ENCODE measurements at regions not wholly inside any gene's neighbourhood (a gene's known extent, or its start where the extent isn't known, plus 50 kb on each side); places are given as distances from the start of the nearest gene placed in this dataset.

- Mint-ChIP-seq H3K4me1 (ENCODE audit: low read depth) (no peaks in the 10 kb centered on the region), H3K27ac (no peak overlapping the region), H3K9me3 (no peaks in the 10 kb centered on the region), H3K36me3 (ENCODE audit: low read depth) (no peaks in the 10 kb centered on the region), H3K27me3 (no peaks in the 10 kb centered on the region), H3K4me3 (no peak overlapping the region)
These were observed 152.4 kb upstream of the ARRDC3 start for GRCh38 chr5:91535499-91535898.

DNA sequence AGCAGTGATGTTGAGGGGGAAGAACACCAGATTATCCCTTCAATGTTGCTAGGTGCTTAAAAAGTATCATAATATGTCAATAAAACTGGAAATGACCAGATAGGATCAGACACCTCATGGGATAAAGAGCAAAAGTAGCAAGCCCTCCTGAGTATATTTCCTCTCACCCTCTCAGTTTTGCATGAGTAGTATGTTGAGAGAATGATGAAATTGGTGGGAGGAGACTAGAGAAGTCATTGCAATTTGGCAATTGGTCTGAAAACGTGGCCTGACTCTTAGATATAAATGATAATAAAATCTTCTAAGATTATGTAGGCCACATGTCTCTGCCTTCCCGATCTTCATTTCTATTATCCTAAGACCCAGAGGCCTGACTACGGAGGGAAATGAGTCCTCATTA, 151.2 kb upstream of the ARRDC3 start:
- Mint-ChIP-seq H3K4me1 (ENCODE audit: low read depth) (no peaks in the 10 kb centered on the region), H3K9me3 (no peaks in the 10 kb centered on the region), H3K27me3 (no peaks in the 10 kb centered on the region), H3K27ac (no peak overlapping the region), H3K36me3 (ENCODE audit: low read depth) (no peaks in the 10 kb centered on the region), H3K4me3 (no peak overlapping the region)

- H3K36me3 Mint-ChIP-seq (ENCODE audit: low read depth), result no peaks in the 10 kb centered on the region
- no peaks in the 10 kb centered on the region for H3K9me3 Mint-ChIP-seq
- no peak overlapping the region for H3K4me3 Mint-ChIP-seq
- no peak overlapping the region for H3K27ac Mint-ChIP-seq
- H3K4me1 Mint-ChIP-seq (ENCODE audit: low read depth), result no peaks in the 10 kb centered on the region
- no peaks in the 10 kb centered on the region for H3K27me3 Mint-ChIP-seq
These were observed 149.7 kb upstream of the ARRDC3 start for GRCh38 chr5:91532779-91533178.

DNA sequence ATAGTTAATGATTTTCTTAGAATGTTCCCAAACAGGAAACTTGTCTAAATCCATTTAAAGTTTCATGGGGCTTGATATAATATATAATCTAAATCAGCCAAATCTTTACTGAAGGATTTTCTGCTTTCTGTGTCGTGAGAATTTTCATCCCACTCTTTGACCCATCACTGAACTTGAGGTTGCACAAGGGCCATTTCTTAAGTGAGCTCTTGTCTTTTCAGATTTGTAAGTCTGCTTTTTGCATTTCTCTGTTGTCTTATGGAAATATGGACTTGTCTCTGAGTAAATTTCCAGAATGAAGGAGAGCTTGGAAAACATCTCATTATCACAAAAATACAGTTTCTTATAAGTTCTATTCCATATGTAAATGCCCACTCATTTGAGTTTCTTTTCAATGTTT, 149.2 kb upstream of the ARRDC3 start:
- Mint-ChIP-seq H3K9me3 (no peaks in the 10 kb centered on the region), H3K27me3 (no peaks in the 10 kb centered on the region), H3K36me3 (ENCODE audit: low read depth) (no peaks in the 10 kb centered on the region), H3K4me1 (ENCODE audit: low read depth) (no peaks in the 10 kb centered on the region), H3K4me3 (no peak overlapping the region), H3K27ac (no peak overlapping the region)

DNA sequence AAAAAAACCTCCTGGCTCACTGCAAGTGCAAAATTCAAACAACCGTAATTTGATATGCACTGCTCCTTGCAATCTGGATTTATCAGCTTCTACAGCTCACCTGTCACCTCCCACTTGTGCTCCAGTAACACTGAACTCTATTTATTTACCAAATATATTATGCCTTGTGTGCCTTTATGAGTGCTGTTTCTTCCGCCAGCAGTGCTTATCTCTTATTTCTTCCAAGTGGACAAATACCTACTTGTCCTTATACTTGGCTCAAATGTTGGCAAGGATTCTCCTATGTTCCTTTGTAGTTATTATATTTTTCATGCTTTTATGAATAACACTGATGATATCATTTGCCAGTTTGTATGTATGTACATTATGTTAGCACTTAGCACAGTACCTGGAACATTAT, 145.7 kb upstream of the ARRDC3 start:
- Mint-ChIP-seq H3K4me3 (no peak overlapping the region), H3K27me3 (no peaks in the 10 kb centered on the region), H3K27ac (no peak overlapping the region), H3K9me3 (no peaks in the 10 kb centered on the region), H3K4me1 (ENCODE audit: low read depth) (no peaks in the 10 kb centered on the region), H3K36me3 (ENCODE audit: low read depth) (no peaks in the 10 kb centered on the region)

DNA sequence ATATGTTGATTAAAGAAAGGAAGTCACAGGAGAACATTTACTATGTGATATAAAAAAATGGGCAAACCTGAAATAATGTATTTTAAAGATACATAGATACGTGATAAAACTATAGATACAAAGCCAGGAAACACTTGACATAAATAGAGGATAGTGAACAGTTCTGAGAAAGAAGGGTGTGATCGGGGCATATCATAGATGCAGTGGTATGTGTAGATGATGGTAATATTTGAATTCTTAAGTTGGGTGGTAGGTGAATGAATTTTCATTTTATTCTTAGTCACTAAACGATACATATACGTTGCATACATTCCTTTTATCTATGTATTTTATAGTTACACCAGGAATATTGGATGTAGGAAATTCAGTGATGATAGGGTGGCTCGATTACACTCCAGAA, 138.7 kb upstream of the ARRDC3 start:
- Mint-ChIP-seq H3K27me3 (no peaks in the 10 kb centered on the region), H3K4me3 (no peak overlapping the region), H3K9me3 (no peaks in the 10 kb centered on the region), H3K4me1 (ENCODE audit: low read depth) (no peaks in the 10 kb centered on the region), H3K36me3 (ENCODE audit: low read depth) (no peaks in the 10 kb centered on the region), H3K27ac (no peak overlapping the region)

DNA sequence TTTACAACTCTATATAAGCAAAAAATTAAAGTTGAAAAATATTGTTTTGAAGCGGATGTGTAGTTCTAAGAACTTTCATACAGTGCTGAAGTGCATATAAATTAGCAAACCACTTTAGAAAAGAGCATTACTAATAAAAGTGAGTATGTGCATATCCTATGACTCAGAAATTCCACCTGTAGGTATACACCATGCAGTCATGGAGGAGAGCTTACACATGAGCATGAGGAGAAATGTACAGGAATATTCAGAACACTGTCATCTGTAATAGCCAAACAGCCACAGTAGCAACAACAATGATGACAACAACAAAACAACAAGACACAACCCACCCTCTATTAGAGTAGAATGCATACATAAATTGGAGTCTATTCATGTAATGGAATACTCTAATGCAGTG, 138.2 kb upstream of the ARRDC3 start:
- Mint-ChIP-seq H3K27ac (no peak overlapping the region), H3K9me3 (no peaks in the 10 kb centered on the region), H3K36me3 (ENCODE audit: low read depth) (no peaks in the 10 kb centered on the region), H3K4me3 (no peak overlapping the region), H3K4me1 (ENCODE audit: low read depth) (no peaks in the 10 kb centered on the region), H3K27me3 (no peaks in the 10 kb centered on the region)

GRCh38 chr5:91514400-91514799, 131.3 kb upstream of the ARRDC3 start:
- H3K27me3 Mint-ChIP-seq, result peaks cover 4% of the 10 kb centered on the region
- peaks cover 6% of the 10 kb centered on the region for H3K4me1 Mint-ChIP-seq (ENCODE audit: low read depth)
- no peak overlapping the region for H3K4me3 Mint-ChIP-seq
- H3K27ac Mint-ChIP-seq, result no peak overlapping the region
- no peaks in the 10 kb centered on the region for H3K36me3 Mint-ChIP-seq (ENCODE audit: low read depth)
- no peaks in the 10 kb centered on the region for H3K9me3 Mint-ChIP-seq

GRCh38 chr5:91503321-91503720, 120.2 kb upstream of the ARRDC3 start:
- Mint-ChIP-seq H3K9me3 (no peaks in the 10 kb centered on the region), H3K4me1 (ENCODE audit: low read depth) (no peaks in the 10 kb centered on the region), H3K36me3 (ENCODE audit: low read depth) (no peaks in the 10 kb centered on the region)

GRCh38 chr5:91500758-91501157, 117.6 kb upstream of the ARRDC3 start:
- no peak overlapping the region for H3K4me3 Mint-ChIP-seq
- no peaks in the 10 kb centered on the region for H3K27me3 Mint-ChIP-seq
- no peaks in the 10 kb centered on the region for H3K4me1 Mint-ChIP-seq (ENCODE audit: low read depth)
- no peak overlapping the region for H3K27ac Mint-ChIP-seq
- no peaks in the 10 kb centered on the region for H3K9me3 Mint-ChIP-seq
- H3K36me3 Mint-ChIP-seq (ENCODE audit: low read depth), result no peaks in the 10 kb centered on the region

More at GRCh38 chr5:91503321-91503720, 120.2 kb upstream of the ARRDC3 start:
- H3K4me3 Mint-ChIP-seq, result no peak overlapping the region
- H3K27me3 Mint-ChIP-seq, result no peaks in the 10 kb centered on the region
- H3K27ac Mint-ChIP-seq, result no peak overlapping the region

GRCh38 chr5:91499943-91500531, 116.9 kb upstream of the ARRDC3 start:
- no peaks in the 10 kb centered on the region for H3K36me3 Mint-ChIP-seq (ENCODE audit: low read depth)
- no peak overlapping the region for H3K4me3 Mint-ChIP-seq
- H3K4me1 Mint-ChIP-seq (ENCODE audit: low read depth), result peaks cover 2% of the 10 kb centered on the region
- no peaks in the 10 kb centered on the region for H3K27me3 Mint-ChIP-seq
- H3K27ac Mint-ChIP-seq, result no peak overlapping the region
- H3K9me3 Mint-ChIP-seq, result no peaks in the 10 kb centered on the region

DNA sequence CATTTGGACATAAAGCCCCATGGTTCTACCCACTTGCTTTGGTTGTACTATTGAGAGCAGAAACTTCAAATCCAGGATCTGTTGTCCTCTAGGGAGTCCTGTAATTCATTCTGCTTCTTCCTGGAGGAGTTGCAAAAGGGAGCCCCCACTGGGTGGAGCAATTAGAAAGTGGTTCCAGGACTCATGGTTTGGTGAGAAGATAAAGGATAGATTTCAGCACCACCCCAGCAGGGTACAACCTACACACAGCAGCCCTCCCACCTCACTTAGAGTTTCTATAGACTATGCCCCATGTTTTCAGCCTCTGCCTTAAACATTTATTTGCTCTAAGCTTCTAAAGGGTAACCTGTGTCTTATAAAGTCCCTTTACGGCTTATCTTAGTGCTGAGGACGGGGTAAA, 112.6 kb upstream of the ARRDC3 start:
- Mint-ChIP-seq H3K4me1 (ENCODE audit: low read depth) (peaks cover 19% of the 10 kb centered on the region), H3K27me3 (no peaks in the 10 kb centered on the region), H3K36me3 (ENCODE audit: low read depth) (no peaks in the 10 kb centered on the region), H3K9me3 (no peaks in the 10 kb centered on the region), H3K4me3 (no peak overlapping the region), H3K27ac (no peak overlapping the region)

- Mint-ChIP-seq H3K36me3 (ENCODE audit: low read depth) (no peaks in the 10 kb centered on the region), H3K27ac (no peak overlapping the region), H3K9me3 (no peaks in the 10 kb centered on the region), H3K4me3 (no peak overlapping the region), H3K27me3 (no peaks in the 10 kb centered on the region), H3K4me1 (ENCODE audit: low read depth) (peaks cover 19% of the 10 kb centered on the region)
These were observed 111.4 kb upstream of the ARRDC3 start for GRCh38 chr5:91494447-91494996.

GRCh38 chr5:91493086-91493485, 110.0 kb upstream of the ARRDC3 start:
- H3K4me3 Mint-ChIP-seq, result no peak overlapping the region

GRCh38 chr5:91491229-91491628, 108.1 kb upstream of the ARRDC3 start:
- no peaks in the 10 kb centered on the region for H3K9me3 Mint-ChIP-seq
- no peak overlapping the region for H3K27ac Mint-ChIP-seq

More at GRCh38 chr5:91493086-91493485, 110.0 kb upstream of the ARRDC3 start:
- Mint-ChIP-seq H3K36me3 (ENCODE audit: low read depth) (no peaks in the 10 kb centered on the region), H3K27me3 (no peaks in the 10 kb centered on the region), H3K4me1 (ENCODE audit: low read depth) (peaks cover 19% of the 10 kb centered on the region), H3K9me3 (no peaks in the 10 kb centered on the region), H3K27ac (no peak overlapping the region)

GRCh38 chr5:91490316-91490715, 107.2 kb upstream of the ARRDC3 start:
- Mint-ChIP-seq H3K36me3 (ENCODE audit: low read depth) (no peaks in the 10 kb centered on the region), H3K4me1 (ENCODE audit: low read depth) (peaks cover 19% of the 10 kb centered on the region), H3K27ac (no peak overlapping the region), H3K9me3 (no peaks in the 10 kb centered on the region), H3K27me3 (no peaks in the 10 kb centered on the region), H3K4me3 (no peak overlapping the region)

More at GRCh38 chr5:91491229-91491628, 108.1 kb upstream of the ARRDC3 start:
- Mint-ChIP-seq H3K36me3 (ENCODE audit: low read depth) (no peaks in the 10 kb centered on the region), H3K4me3 (no peak overlapping the region), H3K27me3 (no peaks in the 10 kb centered on the region), H3K4me1 (ENCODE audit: low read depth) (peaks cover 19% of the 10 kb centered on the region)

Data from stimulated activated naive CD8-positive, alpha-beta T cell treated with anti-CD3 and anti-CD28 coated beads, Interleukin-15, Interleukin-2, amounts not matched to agents 100 ng/mL and 50 ng/mL, for 24 hours (primary cell).